ENCODE measurements at regions not wholly inside any gene's neighbourhood (a gene's known extent, or its start where the extent isn't known, plus 50 kb on each side); places are given as distances from the start of the nearest gene placed in this dataset.
"Not testable (repeated sequence)": the region's sequence is repeated elsewhere in the genome, so short reads cannot be mapped to it uniquely, and the experiment has no call there.

GRCh38 chr1:79186260-79186659 is 179.7 kb upstream of the ADGRL4 start:
- Histone ChIP-seq H3K27ac (no peak overlapping the region), H3K27me3 (no peaks in the 10 kb centered on the region), H3K9me3 (no peaks in the 10 kb centered on the region), H3K36me3 (no peaks in the 10 kb centered on the region), H3K4me3 (no peak overlapping the region), H3K4me1 (no peaks in the 10 kb centered on the region)
- no peak for TF ChIP-seq CTCF (IDR thresholded peaks at IDR 0.05)
- ATAC-seq, result no peak
- intact Hi-C loops (cut with DNase I), result no loop called here
- no peak for DNase-seq

GRCh38 chr1:79177844-79178243 is 171.3 kb upstream of the ADGRL4 start:
- Histone ChIP-seq H3K27ac (no peak overlapping the region), H3K36me3 (no peaks in the 10 kb centered on the region), H3K27me3 (no peaks in the 10 kb centered on the region), H3K4me3 (no peak overlapping the region), H3K9me3 (no peaks in the 10 kb centered on the region), H3K4me1 (no peaks in the 10 kb centered on the region)
- ATAC-seq, result no peak
- DNase-seq, result no peak
- intact Hi-C loops (cut with DNase I), result no loop called here
- TF ChIP-seq CTCF (IDR thresholded peaks at IDR 0.05), result no peak

- Histone ChIP-seq H3K4me3 (no peak overlapping the region), H3K27ac (no peak overlapping the region), H3K36me3 (no peaks in the 10 kb centered on the region), H3K27me3 (no peaks in the 10 kb centered on the region), H3K9me3 (no peaks in the 10 kb centered on the region), H3K4me1 (no peaks in the 10 kb centered on the region)
- DNase-seq (no peak), ATAC-seq (no peak)
- intact Hi-C loops (cut with DNase I), result no loop called here
- no peak for TF ChIP-seq CTCF (IDR thresholded peaks at IDR 0.05)
Measured at GRCh38 chr1:79161077-79161476, 154.5 kb upstream of the ADGRL4 start.

- Histone ChIP-seq H3K4me3 (no peak overlapping the region), H3K27me3 (no peaks in the 10 kb centered on the region), H3K36me3 (no peaks in the 10 kb centered on the region), H3K27ac (no peak overlapping the region), H3K4me1 (no peaks in the 10 kb centered on the region), H3K9me3 (no peaks in the 10 kb centered on the region)
- intact Hi-C loops (cut with DNase I), result no loop called here
- ATAC-seq, result no peak
- no peak for DNase-seq
- TF ChIP-seq CTCF (IDR thresholded peaks at IDR 0.05), result no peak
Measured at GRCh38 chr1:79155991-79156390, 149.5 kb upstream of the ADGRL4 start.

- no peaks in the 10 kb centered on the region for H3K36me3 ChIP-seq
- TF ChIP-seq CTCF (IDR thresholded peaks at IDR 0.05), result no peak
- no peak overlapping the region for H3K27ac ChIP-seq
- H3K4me3 ChIP-seq, result no peak overlapping the region
- H3K4me1 ChIP-seq, result no peaks in the 10 kb centered on the region
- no peak for ATAC-seq
- H3K27me3 ChIP-seq, result no peaks in the 10 kb centered on the region
- intact Hi-C loops (cut with DNase I), result no loop called here
- no peak for DNase-seq
- no peaks in the 10 kb centered on the region for H3K9me3 ChIP-seq
Measured at GRCh38 chr1:79151006-79151796, 144.7 kb upstream of the ADGRL4 start.

GRCh38 chr1:79150576-79150975 is 144.0 kb upstream of the ADGRL4 start:
- Histone ChIP-seq H3K27me3 (no peaks in the 10 kb centered on the region), H3K4me1 (no peaks in the 10 kb centered on the region), H3K9me3 (no peaks in the 10 kb centered on the region), H3K27ac (no peak overlapping the region), H3K4me3 (no peak overlapping the region), H3K36me3 (no peaks in the 10 kb centered on the region)
- no peak for ATAC-seq
- intact Hi-C loops (cut with DNase I), result no loop called here
- no peak for DNase-seq
- no peak for TF ChIP-seq CTCF (IDR thresholded peaks at IDR 0.05)

- DNase-seq; intact Hi-C loops (cut with DNase I); H3K27me3 ChIP-seq; H3K4me1 ChIP-seq; H3K27ac ChIP-seq; ATAC-seq; H3K9me3 ChIP-seq; H3K36me3 ChIP-seq; H3K4me3 ChIP-seq: not testable (repeated sequence)
Measured at GRCh38 chr1:79138227-79138626, 131.7 kb upstream of the ADGRL4 start.
